Transverse colon (tissue), 4 donors: ENCODE measurements at regions not wholly inside any gene's neighbourhood (a gene's known extent, or its start where the extent isn't known, plus 50 kb on each side); places are given as distances from the start of the nearest gene placed in this dataset.

Experiments used
- DNase-seq: peaks from one replicate; pipeline ENCODE4 v3.0.0-alpha.2; 2019
- H3K27ac ChIP-seq, 4 donors: fragments of 200-600 bp; sonication (generic); 2 replicates each; pipeline ENCODE4 v1.5.1; 2016 to 2018; ENCODE audit warnings: inconsistent platforms in 4 of 4
- H3K27me3 ChIP-seq: fragments of 200-600 bp; sonication (generic); 2 replicates; pipeline ENCODE4 v1.5.1; 2017; ENCODE audit warnings: inconsistent platforms
- H3K36me3 ChIP-seq, 4 donors: fragments of 200-600 bp; sonication (generic); 2 replicates each; pipeline ENCODE4 v1.5.1; 2017 to 2019; ENCODE audit warnings: inconsistent platforms in 4 of 4
- H3K4me1 ChIP-seq, 4 donors: fragments of 200-600 bp; sonication (generic); 2 replicates each; pipeline ENCODE4 v1.5.1; 2017 to 2020; ENCODE audit warnings: inconsistent platforms in 4 of 4
- H3K4me3 ChIP-seq, 4 donors: fragments of 200-600 bp; sonication (generic); 1 replicate in 1 of 4; 2 replicates in 3 of 4; pipeline versions ENCODE4 v1.5.1 to v1.6.1; 2017 to 2019; ENCODE audit warnings: inconsistent platforms in 4 of 4
- H3K9me3 ChIP-seq, 2 donors: fragments of 200-600 bp; sonication (generic); 2 replicates each; pipeline ENCODE4 v1.5.1; 2017 to 2019; ENCODE audit warnings: inconsistent platforms in 2 of 2
- EP300 ChIP-seq: sonication (generic); formaldehyde crosslinking; IDR thresholded peaks from one replicate; pipeline ENCODE4 v1.6.1; 2017; ENCODE audit warnings: antibody characterized with exemption, low read depth
- POLR2A ChIP-seq: fragments of 450-650 bp; IDR thresholded peaks from one replicate; pipeline ENCODE4 v1.6.1; 2016; ENCODE audit warnings: antibody characterized with exemption, mild to moderate bottlenecking, moderate library complexity
- POLR2AphosphoS5 ChIP-seq, 3 donors: sonication (generic); formaldehyde crosslinking; IDR thresholded peaks; one replicate each; pipeline ENCODE4 v1.6.1; 2016; ENCODE audit warnings: antibody characterized with exemption in 3 of 3
- WGBS, 2 donors: methylation state at CpG; one replicate each; pipeline ENCODE4 v1.1.5; 2018; ENCODE audit warnings: low coverage in 1 of 2; 5-methylcytosine and 5-hydroxymethylcytosine counted together
- in situ Hi-C, 4 donors: fragments of 200-750 bp; cut with MboI; loops; one replicate each; pipeline versions ENCODE4 v1.15.0 to v1.15.1; 2017; ENCODE audit warnings: low sequenced_read_pairs in 3 of 4, low pct_ligation_motif_present in 1 of 4, low pct_unique_long_range_greater_than_20kb in 1 of 4
- intact Hi-C: fragments of 100-400 bp; cut with DNase I; formaldehyde crosslinking; loops from one replicate; pipeline ENCODE4 v1.15.1; 2023; ENCODE audit warnings: low total_unique reads
- TF ChIP-seq, protein P1 (sequence below), 5 experiments: fragments of 200-600 bp in 3 of 5; fragments of 450-650 bp in 2 of 5; sonication (generic) in 3 of 5; IDR thresholded peaks; 1 replicate in 2 of 5; 2 replicates in 3 of 5; pipeline ENCODE4 v1.5.1; 2016 to 2017; ENCODE audit warnings: antibody characterized with exemption in 5 of 5, inconsistent platforms in 3 of 5, mild to moderate bottlenecking in 2 of 5, moderate library complexity in 1 of 5

DNA sequence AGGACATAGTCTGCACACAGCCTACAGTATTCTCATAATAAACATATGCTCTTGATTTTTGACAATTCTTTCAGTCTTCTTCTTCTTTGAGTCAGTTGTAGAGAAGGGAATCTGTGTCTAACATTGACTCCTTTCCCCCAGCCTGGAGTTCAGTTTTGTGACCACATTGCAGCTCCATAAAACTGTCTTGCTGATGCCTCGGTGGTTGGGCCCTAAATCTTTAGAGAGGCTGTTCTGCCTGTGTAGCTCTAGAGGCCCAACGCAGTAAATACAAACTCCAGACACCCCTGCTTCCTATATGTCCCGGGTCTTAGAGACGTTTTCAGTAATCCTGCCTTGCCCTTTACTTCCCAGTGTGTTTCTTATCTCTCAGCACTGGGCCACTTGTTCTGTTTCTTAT lies 639.5 kb upstream of the AADAT start:
- H3K4me3 ChIP-seq = no peak overlapping the region
- in situ Hi-C loops (no loop called here), intact Hi-C loops (no loop called here)
- no peaks in the 10 kb centered on the region for H3K4me1 ChIP-seq
- DNase-seq = no peak
- no peaks in the 10 kb centered on the region for H3K36me3 ChIP-seq
- H3K9me3 ChIP-seq = no peaks in the 10 kb centered on the region
- no peaks in the 10 kb centered on the region for H3K27me3 ChIP-seq
- TF ChIP-seq EP300 = no peak
- H3K27ac ChIP-seq = no peak overlapping the region
- WGBS, 2 donors = 8 to 22% methylated on average over 3 to 4 of the region's 4 CpGs

DNA sequence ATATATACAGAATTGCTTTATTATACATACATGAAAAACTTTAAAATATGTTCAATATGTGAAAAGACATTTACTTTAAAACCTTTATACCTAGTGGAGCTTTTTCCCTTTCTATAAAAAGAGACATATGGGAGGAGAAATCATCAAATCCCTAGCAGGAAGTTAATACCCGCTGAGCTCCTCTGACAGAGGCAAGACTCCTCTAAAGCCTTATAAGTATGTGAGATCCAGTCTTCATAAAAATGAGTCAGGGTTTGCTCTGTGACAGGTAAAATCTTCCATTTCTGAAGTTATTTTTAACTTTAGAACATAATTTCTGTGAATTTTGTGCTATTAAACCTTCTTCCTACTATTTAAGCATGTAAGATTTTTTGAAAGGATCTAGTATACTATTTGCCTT lies 634.4 kb upstream of the AADAT start:
- WGBS, 2 donors = 71 to 75% methylated on average over 1 of the region's 1 CpG

DNA sequence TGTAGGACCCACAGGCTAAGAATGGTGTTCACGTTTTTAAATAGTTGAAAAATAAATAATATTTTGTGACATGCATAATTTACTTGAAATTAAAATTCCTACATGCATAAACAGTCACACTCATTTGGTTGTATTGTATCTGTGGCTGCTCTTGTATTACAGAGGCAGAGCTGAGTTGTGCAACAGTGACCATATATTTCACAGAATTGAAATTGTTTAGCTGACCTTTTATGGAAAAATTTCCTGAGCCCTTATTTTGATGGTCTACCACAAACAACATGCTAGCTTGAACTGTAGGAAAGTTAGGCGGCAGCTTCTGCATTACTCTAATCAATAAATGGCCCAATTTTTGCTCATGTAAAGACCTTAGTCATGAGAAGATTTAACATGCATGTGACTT lies 633.4 kb upstream of the AADAT start:
- 71 to 80% methylated on average over 2 of the region's 2 CpGs for WGBS, 2 donors
- no peaks in the 10 kb centered on the region for H3K36me3 ChIP-seq
- no peaks in the 10 kb centered on the region for H3K4me1 ChIP-seq
- intact Hi-C loops = no loop called here
- H3K27me3 ChIP-seq = no peaks in the 10 kb centered on the region
- no peak overlapping the region for H3K27ac ChIP-seq
- DNase-seq = no peak
- no peak for TF ChIP-seq POLR2A
- TF ChIP-seq EP300 = no peak
- no peaks in the 10 kb centered on the region for H3K9me3 ChIP-seq
- no peak overlapping the region for H3K4me3 ChIP-seq
- in situ Hi-C loops = no loop called here

More for the DNA sequence above, 634.4 kb upstream of the AADAT start:
- no peak overlapping the region for H3K27ac ChIP-seq
- DNase-seq = no peak
- in situ Hi-C loops (no loop called here), intact Hi-C loops (no loop called here)
- H3K4me3 ChIP-seq = no peak overlapping the region
- no peaks in the 10 kb centered on the region for H3K4me1 ChIP-seq
- TF ChIP-seq, protein P1, sequence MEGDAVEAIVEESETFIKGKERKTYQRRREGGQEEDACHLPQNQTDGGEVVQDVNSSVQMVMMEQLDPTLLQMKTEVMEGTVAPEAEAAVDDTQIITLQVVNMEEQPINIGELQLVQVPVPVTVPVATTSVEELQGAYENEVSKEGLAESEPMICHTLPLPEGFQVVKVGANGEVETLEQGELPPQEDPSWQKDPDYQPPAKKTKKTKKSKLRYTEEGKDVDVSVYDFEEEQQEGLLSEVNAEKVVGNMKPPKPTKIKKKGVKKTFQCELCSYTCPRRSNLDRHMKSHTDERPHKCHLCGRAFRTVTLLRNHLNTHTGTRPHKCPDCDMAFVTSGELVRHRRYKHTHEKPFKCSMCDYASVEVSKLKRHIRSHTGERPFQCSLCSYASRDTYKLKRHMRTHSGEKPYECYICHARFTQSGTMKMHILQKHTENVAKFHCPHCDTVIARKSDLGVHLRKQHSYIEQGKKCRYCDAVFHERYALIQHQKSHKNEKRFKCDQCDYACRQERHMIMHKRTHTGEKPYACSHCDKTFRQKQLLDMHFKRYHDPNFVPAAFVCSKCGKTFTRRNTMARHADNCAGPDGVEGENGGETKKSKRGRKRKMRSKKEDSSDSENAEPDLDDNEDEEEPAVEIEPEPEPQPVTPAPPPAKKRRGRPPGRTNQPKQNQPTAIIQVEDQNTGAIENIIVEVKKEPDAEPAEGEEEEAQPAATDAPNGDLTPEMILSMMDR (IDR thresholded peaks at IDR 0.05) = no peak
- no peak for TF ChIP-seq POLR2AphosphoS5 (IDR thresholded peaks at IDR 0.05)
- no peaks in the 10 kb centered on the region for H3K36me3 ChIP-seq
- no peaks in the 10 kb centered on the region for H3K27me3 ChIP-seq
- no peaks in the 10 kb centered on the region for H3K9me3 ChIP-seq

DNA sequence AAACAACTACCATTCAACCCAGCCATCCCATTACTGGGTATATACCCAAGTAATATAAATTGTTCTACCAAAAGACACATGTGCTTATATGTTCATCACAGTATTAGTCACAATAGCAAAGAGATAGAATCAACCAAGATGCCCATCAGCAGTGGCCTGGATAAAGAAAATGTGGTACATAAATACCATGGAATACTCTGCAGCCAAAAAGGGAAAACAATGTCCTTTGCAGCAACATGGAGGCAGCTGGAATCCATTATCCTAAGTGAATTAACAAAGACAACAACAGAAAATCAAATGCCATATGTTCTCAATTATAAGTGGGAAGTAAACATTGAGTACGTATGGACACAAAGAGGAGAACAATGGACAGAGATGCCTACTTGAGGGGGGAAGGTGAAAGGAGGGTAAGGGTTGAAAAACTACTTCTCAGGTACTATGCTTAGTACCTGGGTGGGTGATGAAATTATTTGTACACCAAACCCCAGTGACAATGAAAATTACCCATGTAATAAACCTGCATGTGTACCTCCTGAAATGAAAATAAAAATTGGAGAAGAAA lies 632.1 kb upstream of the AADAT start:
- no peak overlapping the region for H3K27ac ChIP-seq
- in situ Hi-C loops (no loop called here), intact Hi-C loops (no loop called here)
- no peak for DNase-seq
- H3K4me3 ChIP-seq = no peak overlapping the region
- WGBS, 2 donors = 43 to 67% methylated on average over 1 of the region's 1 CpG
- H3K4me1 ChIP-seq = no peaks in the 10 kb centered on the region
- no peaks in the 10 kb centered on the region for H3K9me3 ChIP-seq
- H3K27me3 ChIP-seq = no peaks in the 10 kb centered on the region
- H3K36me3 ChIP-seq = no peaks in the 10 kb centered on the region
- TF ChIP-seq EP300 = no peak
- TF ChIP-seq POLR2A = no peak
- TF ChIP-seq POLR2AphosphoS5 (IDR thresholded peaks at IDR 0.05) = no peak

DNA sequence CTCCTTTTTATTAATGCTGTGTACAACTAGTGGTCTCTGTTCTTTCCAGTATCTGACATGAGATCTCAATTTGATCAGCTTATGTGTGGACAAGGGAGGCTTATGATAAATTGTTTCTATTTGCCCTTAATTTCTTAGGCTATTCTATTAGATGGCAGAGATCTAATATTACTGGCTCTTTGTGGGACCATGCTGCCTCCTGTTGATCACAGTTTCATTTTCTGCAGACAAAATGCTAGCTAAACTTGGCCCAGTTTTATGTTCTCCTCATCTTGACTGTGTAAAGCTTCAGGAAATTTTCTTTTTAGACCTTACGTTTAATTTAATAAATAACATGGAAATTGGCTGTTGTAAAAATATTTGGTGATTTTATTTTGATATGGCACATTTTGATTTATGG lies 627.1 kb upstream of the AADAT start:
- in situ Hi-C loops = no loop called here
- 85 to 91% methylated on average over 1 of the region's 1 CpG for WGBS, 2 donors
- intact Hi-C loops = no loop called here
- H3K9me3 ChIP-seq = no peaks in the 10 kb centered on the region
- H3K36me3 ChIP-seq = no peaks in the 10 kb centered on the region
- no peaks in the 10 kb centered on the region for H3K4me1 ChIP-seq
- no peak for DNase-seq
- TF ChIP-seq, protein P1 (IDR thresholded peaks at IDR 0.05) = no peak
- TF ChIP-seq EP300 = no peak
- TF ChIP-seq POLR2A = no peak
- no peak for TF ChIP-seq POLR2AphosphoS5 (IDR thresholded peaks at IDR 0.05)
- H3K4me3 ChIP-seq = no peak overlapping the region
- H3K27ac ChIP-seq = no peak overlapping the region
- H3K27me3 ChIP-seq = no peaks in the 10 kb centered on the region

DNA sequence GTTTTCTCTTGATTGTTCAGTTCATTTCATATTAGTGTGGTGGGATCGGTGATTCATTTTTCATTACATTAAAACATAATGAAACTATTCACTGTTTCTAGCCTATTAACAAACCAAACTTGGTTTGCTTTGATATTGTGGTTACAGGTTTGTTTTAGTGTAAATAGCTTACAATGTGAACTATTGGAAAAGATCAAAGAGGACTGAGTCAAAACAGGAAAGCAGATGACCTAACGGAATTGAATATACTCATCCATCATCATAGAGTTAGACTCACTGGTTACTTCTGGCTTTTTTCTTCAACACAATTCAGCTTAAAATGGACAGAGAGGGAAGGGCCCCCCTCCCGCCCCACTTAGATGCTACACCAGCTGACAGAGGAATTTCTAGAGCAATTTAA lies 616.2 kb upstream of the AADAT start:
- H3K27me3 ChIP-seq = no peaks in the 10 kb centered on the region
- no peak for DNase-seq
- no peaks in the 10 kb centered on the region for H3K9me3 ChIP-seq
- TF ChIP-seq, protein P1 (IDR thresholded peaks at IDR 0.05) = no peak
- in situ Hi-C loops (no loop called here), intact Hi-C loops (no loop called here)
- no peak overlapping the region for H3K4me3 ChIP-seq
- no peak overlapping the region for H3K27ac ChIP-seq
- H3K4me1 ChIP-seq = no peaks in the 10 kb centered on the region
- WGBS, 2 donors = 76 to 85% methylated on average over 2 to 3 of the region's 3 CpGs
- H3K36me3 ChIP-seq = no peaks in the 10 kb centered on the region
